ENCODE measurements at regions not wholly inside any gene's neighbourhood (a gene's known extent, or its start where the extent isn't known, plus 50 kb on each side); places are given as distances from the start of the nearest gene placed in this dataset.

DNA sequence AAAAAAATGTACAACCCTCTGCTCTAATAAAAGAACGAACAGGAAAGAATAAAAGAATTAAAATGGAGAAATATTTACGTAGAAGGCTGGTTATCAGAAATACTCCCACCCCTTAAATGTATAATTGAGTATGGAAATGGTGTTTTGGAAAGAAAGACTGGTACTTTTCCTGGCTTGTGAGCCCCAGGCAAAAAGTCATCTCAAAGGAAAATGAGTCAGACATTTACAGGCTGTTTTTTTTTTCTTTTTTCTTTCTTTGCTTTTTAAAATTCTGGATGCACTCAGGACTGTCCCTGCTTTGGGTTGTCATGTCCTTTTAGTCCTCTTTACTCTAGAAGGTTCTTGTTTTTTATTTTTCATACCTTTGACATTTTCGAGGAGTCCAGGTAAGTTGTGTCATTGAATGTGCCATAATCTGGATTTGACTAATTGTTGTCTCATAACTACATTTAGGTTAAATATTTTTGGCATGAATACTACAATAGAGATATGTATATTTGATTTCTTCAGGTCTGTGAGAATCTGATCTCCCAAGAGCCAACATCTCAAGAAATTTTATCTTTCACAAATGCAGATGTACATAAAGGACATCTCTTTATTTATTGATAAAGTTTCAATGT lies 313.0 kb upstream of the GLI3 start:
- H3K9me3 ChIP-seq = peaks cover 16% of the 10 kb centered on the region; the same call in 1 of the 2 replicates

DNA sequence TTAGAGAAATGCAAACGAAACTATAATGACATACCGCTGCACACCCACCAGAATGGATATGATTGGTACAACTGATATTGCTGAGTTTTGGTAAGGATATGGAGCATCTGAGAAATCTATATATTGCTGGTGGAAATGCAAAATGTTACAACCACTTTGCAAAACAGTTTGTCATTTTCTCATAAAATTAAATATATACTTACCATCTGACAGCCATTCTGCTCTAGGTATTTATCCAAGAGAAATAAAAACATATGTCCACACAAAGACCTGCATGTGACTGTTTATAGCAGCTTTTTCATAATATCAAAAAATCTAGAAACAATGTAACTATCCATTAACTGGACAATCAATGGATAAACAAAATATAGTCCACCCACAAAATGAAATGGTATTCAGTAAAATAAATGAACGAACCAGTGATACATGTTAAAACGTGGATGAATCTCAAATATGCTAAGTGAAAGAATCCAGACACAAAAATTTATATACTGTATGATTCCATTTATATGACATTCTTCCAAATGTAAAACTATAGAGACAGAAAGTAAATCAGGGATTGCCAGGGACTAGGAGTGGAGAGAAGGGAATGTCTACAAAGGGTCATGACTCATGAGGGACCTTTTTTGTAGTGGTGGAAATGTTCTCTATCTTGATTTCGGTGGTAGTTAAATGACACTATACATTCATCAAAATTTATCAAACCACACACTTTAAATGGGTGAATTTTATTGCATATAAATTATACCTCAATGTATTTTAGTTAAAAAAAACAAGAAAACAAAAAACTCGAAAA lies 312.0 kb upstream of the GLI3 start:
- Histone ChIP-seq H3F3A (replicated peaks; ENCODE audit: insufficient read depth) (no peaks in the 10 kb centered on the region), H3K9me3 (peaks cover 17% of the 10 kb centered on the region; the same call in 1 of the 2 replicates), H3K79me2 (ENCODE audit: insufficient read depth) (no peaks in the 10 kb centered on the region), H3K36me3 (replicated peaks in 1 of 2; ENCODE audit: control insufficient read depth in 1 of 2, insufficient read depth in 2 of 2, low read length in 1 of 2) (no peaks in the 10 kb centered on the region), H2AFZ (ENCODE audit: low read depth) (no peak overlapping the region), H3K4me3 (ENCODE audit: low read depth in 2 of 2, low read length in 1 of 2) (no peak overlapping the region), H3K4me1 (ENCODE audit: control insufficient read depth in 1 of 2, insufficient read depth in 2 of 2, low read depth in 1 of 2, low read length in 1 of 2) (no peaks in the 10 kb centered on the region), H3K9ac (no peak overlapping the region), H3K27ac (ENCODE audit: low read depth in 2 of 2, low read length in 1 of 2) (no peak overlapping the region), H3K9me2 (no peaks in the 10 kb centered on the region), H3K27me3 (ENCODE audit: insufficient read depth) (no peaks in the 10 kb centered on the region), H3K4me2 (no peak overlapping the region), H4K20me1 (ENCODE audit: insufficient read depth) (no peaks in the 10 kb centered on the region)
- ChIA-PET CTCF (no interaction called here), POLR2A (no interaction called here)
- no peak for DNase-seq
- TF ChIP-seq, protein P1, sequence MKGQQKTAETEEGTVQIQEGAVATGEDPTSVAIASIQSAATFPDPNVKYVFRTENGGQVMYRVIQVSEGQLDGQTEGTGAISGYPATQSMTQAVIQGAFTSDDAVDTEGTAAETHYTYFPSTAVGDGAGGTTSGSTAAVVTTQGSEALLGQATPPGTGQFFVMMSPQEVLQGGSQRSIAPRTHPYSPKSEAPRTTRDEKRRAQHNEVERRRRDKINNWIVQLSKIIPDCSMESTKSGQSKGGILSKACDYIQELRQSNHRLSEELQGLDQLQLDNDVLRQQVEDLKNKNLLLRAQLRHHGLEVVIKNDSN (IDR thresholded peaks at IDR 0.05; ENCODE audit: borderline replicate concordance, low read depth) = no peak
- TF ChIP-seq YY1 (IDR thresholded peaks at IDR 0.05; ENCODE audit: low read depth) (no peak), SMC3 (IDR thresholded peaks at IDR 0.05; ENCODE audit: low read depth, low read length) (no peak), FOXJ3 (CRISPR knock-in tag; IDR thresholded peaks at IDR 0.05) (no peak), TCF12 (IDR thresholded peaks at IDR 0.05) (no peak), FOSL2 (IDR thresholded peaks at IDR 0.05; ENCODE audit: borderline replicate concordance, low read depth) (no peak), MEF2A (IDR thresholded peaks at IDR 0.05; ENCODE audit: borderline replicate concordance, low read depth) (no peak), JUND (IDR thresholded peaks at IDR 0.05) (no peak), IRF3 (IDR thresholded peaks at IDR 0.05; ENCODE audit: low read depth, low read length) (no peak), ELF1 (IDR thresholded peaks at IDR 0.05) (no peak)
- WGBS (ENCODE audit: low lambda C conversion rate) = 1% methylated on average over 6 of the region's 6 CpGs

More for the DNA sequence above, 313.0 kb upstream of the GLI3 start:
- Histone ChIP-seq H3K4me1 (ENCODE audit: control insufficient read depth in 1 of 2, insufficient read depth in 2 of 2, low read depth in 1 of 2, low read length in 1 of 2) (no peaks in the 10 kb centered on the region), H3K4me3 (ENCODE audit: low read depth in 2 of 2, low read length in 1 of 2) (no peak overlapping the region), H3K9me2 (no peaks in the 10 kb centered on the region), H4K20me1 (ENCODE audit: insufficient read depth) (no peaks in the 10 kb centered on the region), H3K27ac (ENCODE audit: low read depth in 2 of 2, low read length in 1 of 2) (no peak overlapping the region), H3K36me3 (replicated peaks in 1 of 2; ENCODE audit: control insufficient read depth in 1 of 2, insufficient read depth in 2 of 2, low read length in 1 of 2) (no peaks in the 10 kb centered on the region), H3K9ac (no peak overlapping the region), H2AFZ (ENCODE audit: low read depth) (no peak overlapping the region), H3K79me2 (ENCODE audit: insufficient read depth) (no peaks in the 10 kb centered on the region), H3F3A (replicated peaks; ENCODE audit: insufficient read depth) (no peaks in the 10 kb centered on the region), H3K4me2 (no peak overlapping the region), H3K27me3 (ENCODE audit: insufficient read depth) (no peaks in the 10 kb centered on the region)
- ChIA-PET CTCF (no interaction called here), POLR2A (no interaction called here)
- no peak for DNase-seq
- TF ChIP-seq FOSL2 (IDR thresholded peaks at IDR 0.05; ENCODE audit: borderline replicate concordance, low read depth) (no peak), RAD21 (IDR thresholded peaks at IDR 0.05; ENCODE audit: low read length) (no peak), NFIC (IDR thresholded peaks at IDR 0.05; ENCODE audit: borderline replicate concordance) (no peak), CHD2 (IDR thresholded peaks at IDR 0.05; ENCODE audit: low read length, partially characterized antibody) (no peak), IRF3 (IDR thresholded peaks at IDR 0.05; ENCODE audit: low read depth, low read length) (no peak), RXRA (IDR thresholded peaks at IDR 0.05; ENCODE audit: borderline replicate concordance, low read depth) (no peak), MEF2A (IDR thresholded peaks at IDR 0.05; ENCODE audit: borderline replicate concordance, low read depth) (no peak)
- WGBS (ENCODE audit: low lambda C conversion rate) = 0% methylated on average over 3 of the region's 3 CpGs

Data from SK-N-SH (cell line).